Skin of body (tissue), 1 donor: ENCODE measurements at regions not wholly inside any gene's neighbourhood (a gene's known extent, or its start where the extent isn't known, plus 50 kb on each side); places are given as distances from the start of the nearest gene placed in this dataset.
A peak's percentile ranks its signal among the peaks of the same experiment; 100 is the strongest.
"Not testable (repeated sequence)": the region's sequence is repeated elsewhere in the genome, so short reads cannot be mapped to it uniquely, and the experiment has no call there.

ENCODE experiments used
- DNase-seq: peaks from one replicate; lab custom pipeline; 2025; lab: John Stamatoyannopoulos, UW

DNA sequence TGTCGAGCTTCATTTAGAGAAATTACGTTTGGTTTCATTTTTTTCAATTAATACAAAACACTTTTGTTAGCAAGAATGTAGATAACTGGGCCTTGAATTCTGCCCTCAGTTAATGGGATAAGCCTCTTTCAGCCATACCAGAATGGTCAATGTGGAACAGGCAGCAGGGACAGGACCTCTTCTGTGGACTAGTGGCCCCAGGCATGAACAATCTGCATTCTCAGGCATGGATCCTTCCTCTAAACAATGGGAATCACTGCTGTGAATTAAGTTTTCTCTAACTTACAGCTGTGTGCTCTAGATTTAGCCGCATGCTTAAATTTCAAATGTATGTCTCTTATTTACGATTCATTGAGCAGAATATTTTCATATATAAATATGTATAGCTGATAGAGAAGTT, 237.7 kb upstream of the PRKCQ start:
- no peak for DNase-seq

- DNase-seq = no peak
Measured at GRCh38 chr10:6815346-6815745, 235.3 kb upstream of the PRKCQ start.

GRCh38 chr10:6813856-6814255, 233.8 kb upstream of the PRKCQ start:
- peak; percentile 27 for DNase-seq

DNA sequence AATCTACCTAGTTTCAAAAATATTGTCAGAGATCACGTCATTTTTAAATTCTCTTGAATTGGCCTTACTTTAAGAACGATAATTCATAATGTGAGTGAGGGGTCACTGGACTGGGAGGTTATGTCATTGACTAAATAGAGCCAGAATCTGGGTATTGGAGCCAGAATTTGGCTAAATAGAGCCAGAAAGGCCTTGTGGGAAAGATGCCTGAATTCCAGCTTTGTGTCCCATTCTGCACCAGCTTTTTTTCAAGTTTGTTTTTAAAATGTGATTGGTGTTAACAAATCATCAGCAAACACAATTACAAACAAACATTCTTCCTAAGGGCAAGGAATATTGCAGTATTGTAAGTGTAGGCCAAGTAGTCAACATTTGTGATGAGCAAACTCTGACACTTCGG, 233.2 kb upstream of the PRKCQ start:
- no peak for DNase-seq

DNA sequence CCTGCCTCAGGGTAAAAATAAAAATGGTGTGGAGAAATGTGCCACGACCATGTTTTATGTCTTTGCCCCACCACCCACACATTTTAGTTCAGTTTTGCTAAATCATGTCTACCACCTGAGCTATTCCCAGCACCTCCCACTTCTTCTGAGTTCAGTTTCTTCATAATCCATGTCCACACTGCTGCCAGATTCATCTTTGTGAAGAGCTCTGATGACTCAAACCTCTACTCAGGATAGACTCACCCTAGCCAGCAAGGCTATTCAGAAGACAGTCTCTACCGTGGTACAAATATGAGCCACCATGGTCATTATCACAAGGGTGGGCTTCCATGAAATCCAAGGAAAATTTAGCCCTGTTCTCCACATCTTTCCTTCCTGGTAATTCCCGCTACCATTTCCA, 231.1 kb upstream of the PRKCQ start:
- no peak for DNase-seq

GRCh38 chr10:6803427-6803783, 223.3 kb upstream of the PRKCQ start:
- no peak for DNase-seq

- DNase-seq = no peak
Measured at GRCh38 chr10:6802759-6803426, 222.8 kb upstream of the PRKCQ start.

- no peak for DNase-seq
Measured at GRCh38 chr10:6796231-6796630, 216.2 kb upstream of the PRKCQ start.

- DNase-seq = no peak
Measured at GRCh38 chr10:6795541-6795940, 215.5 kb upstream of the PRKCQ start.

DNA sequence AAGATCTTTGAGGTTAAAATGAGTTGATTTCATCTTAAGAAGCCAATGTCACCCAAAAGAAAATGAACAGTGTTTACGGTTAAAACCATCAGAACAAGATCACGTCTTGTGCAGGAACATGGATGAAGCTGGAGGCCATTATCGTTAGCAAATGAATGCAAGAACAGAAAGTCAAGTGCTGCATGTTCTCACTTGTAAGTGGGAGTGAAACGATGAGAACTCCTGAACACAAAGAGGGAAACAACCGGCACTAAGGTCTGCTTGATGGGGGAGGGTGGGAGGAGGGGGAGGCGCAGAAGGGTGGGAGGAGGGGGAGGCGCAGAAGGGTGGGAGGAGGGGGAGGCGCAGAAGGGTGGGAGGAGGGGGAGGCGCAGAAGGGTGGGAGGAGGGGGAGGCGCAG, 214.8 kb upstream of the PRKCQ start:
- not testable (repeated sequence) for DNase-seq

DNA sequence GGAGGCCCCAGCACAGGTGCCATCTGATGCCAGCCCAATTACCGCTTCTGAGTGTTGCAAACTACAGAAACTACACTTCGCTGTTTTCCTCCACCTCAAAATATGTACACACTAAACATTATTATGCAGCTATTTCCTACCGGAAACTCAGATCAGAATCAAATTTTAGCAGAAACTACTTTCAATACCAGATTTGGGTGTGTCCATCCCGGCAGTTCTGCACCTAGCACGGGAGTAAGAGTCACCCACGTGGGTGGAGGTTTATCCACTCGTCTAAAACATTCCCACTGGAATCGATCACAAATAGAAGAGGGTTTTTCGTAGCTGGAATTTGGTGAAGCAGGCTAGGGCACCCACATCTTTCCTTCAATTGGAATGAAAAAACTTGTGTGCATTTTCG, 214.4 kb upstream of the PRKCQ start:
- no peak for DNase-seq

DNA sequence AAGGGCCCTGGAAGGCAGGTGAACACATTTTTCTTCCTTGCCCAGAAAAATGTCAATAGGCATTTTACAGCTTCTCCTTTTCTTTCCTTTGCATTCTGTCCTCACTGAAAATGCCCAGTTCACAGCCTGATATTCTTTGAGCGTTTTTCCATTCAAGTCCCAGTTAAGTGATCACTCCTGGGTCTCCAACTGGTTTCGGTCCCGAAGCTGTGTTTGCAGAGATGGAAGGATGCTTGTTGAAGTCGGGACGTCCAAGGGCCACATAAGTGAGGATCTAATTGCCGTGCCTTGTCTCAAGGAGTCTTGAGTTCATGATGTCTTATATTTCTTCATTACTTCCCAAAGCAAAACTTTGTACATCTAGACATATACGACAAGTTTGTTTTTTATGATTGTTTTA, 208.7 kb upstream of the PRKCQ start:
- DNase-seq = peak; percentile 12

DNA sequence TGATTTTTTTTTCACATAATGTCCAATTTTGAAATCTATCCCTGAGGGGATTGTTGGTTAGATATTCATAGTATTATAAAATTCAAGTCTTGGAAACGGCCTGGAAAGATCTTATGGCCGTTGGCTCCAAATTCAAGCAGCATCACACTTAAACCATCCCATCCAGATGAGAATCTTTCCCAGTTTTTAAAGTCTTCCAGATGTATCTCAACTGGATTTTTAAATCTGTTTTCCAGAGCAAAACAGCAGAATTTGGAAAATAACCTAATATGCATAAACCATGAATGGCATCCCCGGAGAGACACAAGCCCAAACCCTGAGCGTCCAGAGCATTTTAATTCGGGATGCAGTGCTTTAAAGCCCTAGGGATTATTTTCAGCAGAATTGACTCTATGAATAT, 208.2 kb upstream of the PRKCQ start:
- peak; percentile 89 for DNase-seq

GRCh38 chr10:6787718-6788117, 207.6 kb upstream of the PRKCQ start:
- peak; percentile 68 for DNase-seq

DNA sequence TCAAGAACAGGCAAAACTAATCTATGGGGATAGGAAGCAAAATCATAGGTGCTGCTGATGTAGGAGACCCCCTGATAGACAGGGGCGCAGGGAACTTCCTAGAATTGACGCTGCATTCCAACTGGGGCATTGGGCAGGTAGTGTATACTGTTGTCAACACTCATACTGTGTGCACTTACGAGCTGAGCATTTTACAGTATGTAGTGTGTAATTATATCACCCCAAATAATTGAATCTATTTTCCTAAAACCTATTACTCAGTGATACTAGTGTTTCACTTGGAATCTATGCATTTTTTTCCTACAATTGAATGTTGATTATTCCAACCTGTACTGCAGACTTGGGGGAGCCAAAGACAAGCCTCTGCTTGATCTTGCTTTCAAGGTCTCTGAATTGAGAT, 207.0 kb upstream of the PRKCQ start:
- DNase-seq = no peak

- peak; percentile 72 for DNase-seq
Measured at GRCh38 chr10:6786579-6787031, 206.5 kb upstream of the PRKCQ start.

- DNase-seq = not testable (repeated sequence)
Measured at GRCh38 chr10:6784429-6784828, 204.4 kb upstream of the PRKCQ start.

DNA sequence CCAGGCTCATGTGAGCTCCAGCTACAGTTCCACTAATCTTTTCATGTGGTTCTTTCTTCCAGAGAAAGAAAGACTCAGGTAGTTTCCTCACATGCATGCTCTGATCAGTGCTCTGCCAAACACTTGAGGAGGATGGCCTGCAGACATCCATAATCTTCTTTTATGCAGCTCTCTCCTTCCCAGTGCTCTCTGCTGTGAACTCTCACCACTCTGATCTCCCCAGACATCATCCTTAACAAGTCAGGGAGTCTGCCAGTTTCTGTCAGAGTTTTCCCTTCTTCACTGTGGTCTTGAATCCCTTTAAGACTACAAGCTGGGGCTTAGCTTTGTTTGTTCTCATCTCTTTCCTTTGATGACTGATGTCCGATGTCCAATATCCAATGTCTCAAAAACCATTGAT, 203.4 kb upstream of the PRKCQ start:
- DNase-seq = no peak

DNA sequence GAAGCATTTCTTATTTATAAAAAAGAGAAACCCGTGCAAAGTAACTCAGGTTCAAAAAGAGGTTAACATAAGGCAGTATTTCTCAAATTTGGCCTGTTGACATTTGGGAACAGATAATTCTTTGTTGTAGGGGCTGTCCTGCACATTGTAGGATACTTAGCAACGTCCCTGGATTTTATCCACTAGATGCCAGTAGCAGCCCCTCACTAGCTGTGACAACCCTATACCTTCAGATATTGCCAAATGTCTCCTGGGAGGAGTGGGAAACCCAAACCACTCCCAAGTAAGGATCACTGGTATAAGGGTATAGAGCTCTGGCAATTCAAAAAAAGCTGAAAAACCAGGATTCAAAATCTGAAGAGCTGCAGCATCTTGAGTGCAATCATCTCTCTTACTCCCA, 202.3 kb upstream of the PRKCQ start:
- DNase-seq = no peak

DNA sequence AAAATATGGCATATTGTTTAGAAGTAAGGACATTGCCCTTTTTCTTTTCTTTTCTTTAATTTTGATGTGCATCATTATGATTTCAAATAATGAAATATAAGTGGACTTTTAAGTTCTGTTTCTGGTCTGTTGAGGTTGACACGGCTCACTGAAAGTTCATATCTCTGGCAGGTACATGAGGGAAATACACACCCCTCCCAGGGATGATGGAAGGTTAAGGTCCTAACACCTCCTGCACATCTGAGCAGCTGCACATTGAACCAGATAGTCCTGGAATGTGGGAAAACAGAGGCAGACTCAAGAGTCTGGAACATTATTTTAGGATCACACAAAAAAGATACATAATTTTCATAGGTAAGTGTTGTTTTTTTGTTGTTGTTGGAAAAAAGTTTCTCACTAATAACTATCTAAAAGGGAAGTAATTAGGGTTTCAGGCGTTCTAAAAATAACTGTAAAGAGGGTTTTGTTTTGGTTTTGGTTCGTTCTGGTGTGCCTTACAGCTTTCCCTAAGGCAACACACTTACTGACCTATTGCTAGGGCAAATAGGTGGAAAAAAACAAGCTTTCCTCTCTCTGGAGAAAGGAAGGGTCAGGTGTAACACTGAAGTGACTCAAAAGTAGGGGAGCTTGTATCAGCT, 201.2 kb upstream of the PRKCQ start:
- DNase-seq = no peak

DNA sequence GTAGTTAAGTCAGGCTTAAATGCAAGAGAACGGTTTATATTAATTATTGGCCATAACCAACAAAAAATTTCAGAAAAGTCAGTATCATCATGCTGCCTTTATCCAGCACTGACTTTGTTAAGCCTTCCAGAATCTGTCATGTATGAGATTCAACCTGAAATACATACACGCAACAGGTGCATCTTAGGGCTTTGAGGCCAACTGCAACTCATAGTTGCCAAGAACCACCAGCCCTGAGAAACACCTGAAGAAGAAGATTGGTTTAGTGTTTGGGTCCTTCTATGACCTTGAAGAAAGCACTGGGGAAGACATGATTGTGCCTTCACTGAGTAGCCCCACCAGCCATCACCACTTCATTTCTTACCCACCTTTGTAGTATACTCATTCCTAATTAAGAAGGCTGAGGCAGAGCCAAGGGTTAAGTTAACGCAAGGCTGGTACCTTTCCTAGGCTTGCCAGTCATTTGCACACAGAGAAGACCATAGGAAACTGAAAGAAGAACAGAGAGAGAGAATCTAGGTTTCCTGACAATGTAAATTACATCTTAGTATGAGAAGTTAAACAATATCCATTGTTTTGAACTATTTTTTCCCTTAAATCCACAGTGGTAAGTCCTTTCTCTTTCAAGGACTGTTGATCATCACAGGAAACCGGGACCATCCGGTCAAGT, 200.1 kb upstream of the PRKCQ start:
- DNase-seq = no peak

DNA sequence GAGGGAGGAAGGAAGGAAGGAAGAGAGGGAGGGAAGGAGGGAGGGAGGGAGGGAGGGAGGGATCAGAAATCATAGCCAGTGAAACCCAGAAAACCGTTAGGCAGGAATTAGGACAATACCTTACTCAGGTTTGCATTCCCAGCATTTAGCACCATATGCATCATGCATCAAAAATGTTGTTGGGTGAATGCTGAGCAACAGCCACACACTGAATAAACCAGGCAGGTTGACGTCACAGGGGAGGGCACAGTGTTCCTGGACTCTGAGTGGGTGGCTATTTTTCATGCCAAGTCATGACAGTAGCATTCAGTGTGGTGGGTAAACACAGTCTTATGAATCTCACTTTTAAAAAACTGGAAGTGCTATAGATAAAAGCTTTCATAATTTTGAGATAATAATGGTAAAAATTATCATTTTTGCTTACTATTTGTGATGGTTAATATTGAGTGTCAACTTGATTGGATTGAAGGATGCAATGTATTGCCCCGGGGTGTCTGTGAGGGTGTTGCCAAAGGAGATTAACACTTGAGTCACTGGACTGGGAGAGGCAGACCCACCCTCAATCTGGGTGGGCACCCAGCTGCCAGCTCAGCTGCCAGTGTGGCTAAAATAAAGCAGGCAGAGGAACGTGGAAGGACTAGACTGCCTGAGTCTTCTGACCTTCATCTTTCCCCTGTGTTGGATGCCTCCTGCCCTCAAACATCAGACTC, 199.1 kb upstream of the PRKCQ start:
- DNase-seq = no peak
